HL-60 (cell line): ENCODE measurements at regions not wholly inside any gene's neighbourhood (a gene's known extent, or its start where the extent isn't known, plus 50 kb on each side); places are given as distances from the start of the nearest gene placed in this dataset.
A peak's percentile ranks its signal among the peaks of the same experiment; 100 is the strongest.
"Not testable (repeated sequence)": the region's sequence is repeated elsewhere in the genome, so short reads cannot be mapped to it uniquely, and the experiment has no call there.

ENCODE experiments used
- DNase-seq, 2 experiments: peaks; one replicate each; pipeline ENCODE4 v3.0.0-alpha.2; 2010 to 2020; ENCODE audit warnings: low read depth in 1 of 2, low spot score in 1 of 2
- H3K27ac ChIP-seq: fragments of 250-450 bp; sonication (Bioruptor Pico); replicated peaks from 2 replicates; pipeline ENCODE4 v1.5.1; 2020; ENCODE audit warnings: mild to moderate bottlenecking, moderate library complexity
- H3K27me3 ChIP-seq: fragments of 250-450 bp; sonication (Bioruptor Pico); 2 replicates; pipeline ENCODE4 v1.5.1; 2021; ENCODE audit warnings: mild to moderate bottlenecking, moderate library complexity; ENCODE audit not compliant: insufficient read depth, poor library complexity, severe bottlenecking
- H3K4me3 ChIP-seq: replicated peaks from 2 replicates; pipeline ENCODE4 v1.5.1; 2011; ENCODE audit warnings: mild to moderate bottlenecking, control low read depth, low read length; ENCODE audit not compliant: insufficient read depth
- CTCF ChIP-seq: IDR thresholded peaks from one replicate; pipeline ENCODE4 v1.5.1; 2011; ENCODE audit warnings: low read length, control low read depth, inconsistent platforms; ENCODE audit not compliant: insufficient read depth
- GABPA ChIP-seq: IDR thresholded peaks from 2 replicates; pipeline ENCODE4 v1.6.1; 2012; ENCODE audit warnings: low read depth
- POLR2AphosphoS5 ChIP-seq: IDR thresholded peaks from 2 replicates; pipeline ENCODE4 v1.6.1; 2012; ENCODE audit warnings: low read depth
- REST ChIP-seq: IDR thresholded peaks from 2 replicates; pipeline ENCODE4 v1.6.1; 2012; ENCODE audit warnings: low read depth; ENCODE audit not compliant: insufficient replicate concordance
- SPI1 ChIP-seq: IDR thresholded peaks from 2 replicates; pipeline ENCODE4 v1.6.1; 2012; ENCODE audit warnings: low read depth, mild to moderate bottlenecking, borderline replicate concordance

GRCh38 chr3:177335728-177336127 lies 138.4 kb upstream of the TBL1XR1 start:
- Histone ChIP-seq H3K4me3 (no peak overlapping the region), H3K27ac (no peak overlapping the region), H3K27me3 (no peaks in the 10 kb centered on the region)
- peak in 1 of 2 experiments; percentile 51 for DNase-seq
- TF ChIP-seq POLR2AphosphoS5 (peak; percentile 36; the same call in 1 of the 2 replicates), REST (no peak), GABPA (no peak), SPI1 (no peak), CTCF (no peak)

- no peak overlapping the region for H3K4me3 ChIP-seq
- H3K27ac ChIP-seq: peak overlapping the region; percentile 7
- no peak for DNase-seq
- TF ChIP-seq GABPA: no peak
- H3K27me3 ChIP-seq: no peaks in the 10 kb centered on the region
Measured at GRCh38 chr3:177336873-177337450, 139.7 kb upstream of the TBL1XR1 start.

- no peak for DNase-seq
- H3K4me3 ChIP-seq: no peak overlapping the region
- no peaks in the 10 kb centered on the region for H3K27me3 ChIP-seq
- peak overlapping the region; percentile 55 for H3K27ac ChIP-seq
- no peak for TF ChIP-seq REST
- no peak for TF ChIP-seq SPI1
- no peak for TF ChIP-seq POLR2AphosphoS5
- no peak for TF ChIP-seq GABPA
- TF ChIP-seq CTCF: no peak
Measured at GRCh38 chr3:177337541-177338331, 140.5 kb upstream of the TBL1XR1 start.

- Histone ChIP-seq H3K27ac (peak overlapping the region; percentile 74), H3K27me3 (no peaks in the 10 kb centered on the region), H3K4me3 (no peak overlapping the region)
- TF ChIP-seq REST: no peak
- no peak for TF ChIP-seq CTCF
- TF ChIP-seq SPI1: peak; percentile 23; the same call in 1 of the 2 replicates
- 0 out of 2 replicates have a peak, but pooled peaks have one; percentile 15 for TF ChIP-seq GABPA
- peak; percentile 82 for TF ChIP-seq POLR2AphosphoS5
- DNase-seq: peak; percentile 90 to 98
Measured at GRCh38 chr3:177338697-177339219, 141.5 kb upstream of the TBL1XR1 start.

- H3K4me3 ChIP-seq, H3K27me3 ChIP-seq, DNase-seq: not testable (repeated sequence)
- peak overlapping the region; percentile 74 for H3K27ac ChIP-seq
Measured at GRCh38 chr3:177339220-177339703, 142.0 kb upstream of the TBL1XR1 start.
